PC-3 (cell line): ENCODE measurements at regions not wholly inside any gene's neighbourhood (a gene's known extent, or its start where the extent isn't known, plus 50 kb on each side); places are given as distances from the start of the nearest gene placed in this dataset.

Experiments used
- ATAC-seq: fragments of 200-7000 bp; cut with Tn5 transposase; 2 replicates; pipeline ENCODE4 v1.9.1; 2020; ENCODE audit warnings: mild to moderate bottlenecking, moderate library complexity
- BruUV-seq: library from RNA; stranded (reverse); fragments of 400-500 nt; replicated peaks from 2 replicates; lab custom pipeline; 2021; lab: Mats Ljungman, UMichigan
- CTCF ChIA-PET: fragments of 300-600 bp; sonication (Branson Sonifier 250); formaldehyde crosslinking; loops from one replicate; lab custom pipeline; 2022; ENCODE audit warnings: antibody characterized with exemption; lab: Charles Lee
- POLR2A ChIA-PET: fragments of 300-600 bp; sonication (Branson Sonifier 250); formaldehyde crosslinking; loops from one replicate; lab custom pipeline; 2022; ENCODE audit warnings: antibody characterized with exemption; ENCODE audit not compliant: unreplicated experiment; lab: Charles Lee
- DNase-seq: peaks from one replicate; pipeline ENCODE4 v3.0.0-alpha.2; 2015
- H2AFZ ChIP-seq: fragments of 300-600 bp; sonication (generic); 2 replicates; pipeline ENCODE4 v1.6.0; 2016; ENCODE audit warnings: antibody characterized with exemption, low read length
- H3F3A ChIP-seq: fragments of 300-600 bp; sonication (generic); one replicate; pipeline ENCODE4 v1.6.0; 2017; ENCODE audit warnings: antibody characterized with exemption, low read length, control low read depth, mild to moderate bottlenecking; ENCODE audit not compliant: unreplicated experiment
- H3K27ac ChIP-seq: fragments of 300-600 bp; sonication (generic); 2 replicates; pipeline ENCODE4 v1.5.1; 2016; ENCODE audit warnings: mild to moderate bottlenecking, low read length
- H3K27me3 ChIP-seq: fragments of 300-600 bp; sonication (generic); 2 replicates; pipeline ENCODE4 v1.6.1; 2016; ENCODE audit warnings: low read length, mixed read lengths
- H3K36me3 ChIP-seq: fragments of 300-600 bp; sonication (generic); 2 replicates; pipeline ENCODE4 v1.6.1; 2016; ENCODE audit warnings: low read depth, mixed run types, low read length, mixed read lengths
- H3K4me1 ChIP-seq: fragments of 300-600 bp; sonication (generic); 2 replicates; pipeline ENCODE4 v1.5.1; 2016; ENCODE audit warnings: low read length; ENCODE audit not compliant: insufficient read depth
- H3K4me2 ChIP-seq: fragments of 300-600 bp; sonication (generic); 2 replicates; pipeline ENCODE4 v1.6.0; 2016; ENCODE audit warnings: low read length
- H3K4me3 ChIP-seq: fragments of 300-600 bp; sonication (generic); 2 replicates; pipeline ENCODE4 v1.5.1; 2016; ENCODE audit warnings: mild to moderate bottlenecking, low read length, mixed read lengths
- H3K79me2 ChIP-seq: fragments of 300-600 bp; sonication (generic); 2 replicates; pipeline ENCODE4 v1.6.1; 2017; ENCODE audit warnings: low read length, mixed read lengths
- H3K9ac ChIP-seq: fragments of 300-600 bp; sonication (generic); 2 replicates; pipeline ENCODE4 v1.6.0; 2016; ENCODE audit warnings: mild to moderate bottlenecking, low read length
- H3K9me2 ChIP-seq: fragments of 300-600 bp; sonication (generic); replicated peaks from 2 replicates; pipeline ENCODE4 v1.6.1; 2016; ENCODE audit warnings: mixed run types, low read length, mixed read lengths
- H3K9me3 ChIP-seq: fragments of 300-600 bp; sonication (generic); 2 replicates; pipeline ENCODE4 v1.6.1; 2016; ENCODE audit warnings: low read length, mixed read lengths
- H4K20me1 ChIP-seq: fragments of 300-600 bp; sonication (generic); 2 replicates; pipeline ENCODE4 v1.6.1; 2016; ENCODE audit warnings: low read length, mixed read lengths
- EZH2 ChIP-seq: fragments of 300-600 bp; sonication (generic); IDR thresholded peaks from one replicate; pipeline ENCODE4 v1.6.1; 2017; ENCODE audit warnings: antibody characterized with exemption, mild to moderate bottlenecking, low read length; ENCODE audit not compliant: unreplicated experiment
- EZH2phosphoT487 ChIP-seq: fragments of 300-600 bp; sonication (generic); IDR thresholded peaks from 2 replicates; pipeline ENCODE4 v1.6.1; 2018; ENCODE audit warnings: mild to moderate bottlenecking, antibody characterized with exemption, low read length, borderline replicate concordance
- intact Hi-C: fragments of 100-400 bp; cut with micrococcal nuclease; formaldehyde crosslinking; loops from 2 replicates; pipeline ENCODE4 v1.9.0; 2023
- TF ChIP-seq, protein P1 (sequence below): fragments of 300-600 bp; sonication (generic); conservative IDR thresholded peaks from 2 replicates; pipeline ENCODE4 v1.5.1; 2017; ENCODE audit warnings: antibody characterized with exemption, low read depth, mild to moderate bottlenecking, low read length

DNA sequence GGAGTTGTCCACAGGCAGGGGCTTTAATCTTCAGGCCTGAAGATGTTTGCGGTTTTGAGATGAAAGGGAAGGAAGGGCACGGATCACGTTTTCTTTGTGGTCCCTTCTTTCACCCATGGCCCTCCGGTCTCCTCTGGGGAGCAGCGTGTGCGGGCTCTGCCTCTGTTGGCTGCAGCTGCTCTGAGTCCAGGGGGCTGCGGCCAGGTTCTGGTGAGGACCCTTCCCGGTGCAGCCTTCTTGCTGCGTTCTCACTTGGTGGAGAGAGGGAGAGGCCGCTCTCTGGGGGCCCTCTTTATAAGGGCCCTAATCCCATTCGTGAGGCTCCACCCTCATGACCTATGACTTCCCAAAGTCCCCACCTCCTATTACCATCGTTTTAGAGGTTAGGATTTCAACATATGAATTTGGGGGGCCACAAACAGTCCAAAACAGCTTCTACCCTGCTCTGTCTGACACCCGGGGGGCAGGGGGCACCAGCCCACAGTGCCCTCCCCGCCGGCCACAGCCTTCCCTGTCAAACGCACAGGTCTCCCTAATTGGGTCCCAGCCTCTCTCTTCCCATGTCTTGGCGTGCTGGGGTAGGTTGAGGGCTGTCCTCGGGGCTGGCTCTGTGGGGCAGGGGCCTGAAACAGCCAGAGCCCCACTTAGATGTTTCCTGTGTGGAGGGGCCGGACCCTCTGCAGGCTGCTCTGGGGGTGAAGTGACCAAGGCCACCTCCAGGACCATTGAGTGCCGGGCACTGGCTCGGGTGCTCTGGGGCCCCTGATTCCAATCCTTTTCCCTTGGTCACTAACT lies 100.1 kb upstream of the C1orf174 start:
- H3K27ac ChIP-seq: no peak overlapping the region
- H4K20me1 ChIP-seq: no peaks in the 10 kb centered on the region
- no peaks in the 10 kb centered on the region for H3F3A ChIP-seq
- peaks cover 95% of the 10 kb centered on the region for H3K27me3 ChIP-seq
- H3K9ac ChIP-seq: no peak overlapping the region
- no peaks in the 10 kb centered on the region for H3K36me3 ChIP-seq
- intact Hi-C loops: no loop called here
- no peaks in the 10 kb centered on the region for H3K79me2 ChIP-seq
- ChIA-PET CTCF (no interaction called here), POLR2A (no interaction called here)
- BruUV-seq: no TSS peak
- H3K4me2 ChIP-seq: no peak overlapping the region
- DNase-seq (no peak), ATAC-seq (no peak)
- no peaks in the 10 kb centered on the region for H3K9me2 ChIP-seq
- H3K9me3 ChIP-seq: no peaks in the 10 kb centered on the region
- H2AFZ ChIP-seq: no peak overlapping the region
- no peaks in the 10 kb centered on the region for H3K4me1 ChIP-seq
- TF ChIP-seq, protein P1, sequence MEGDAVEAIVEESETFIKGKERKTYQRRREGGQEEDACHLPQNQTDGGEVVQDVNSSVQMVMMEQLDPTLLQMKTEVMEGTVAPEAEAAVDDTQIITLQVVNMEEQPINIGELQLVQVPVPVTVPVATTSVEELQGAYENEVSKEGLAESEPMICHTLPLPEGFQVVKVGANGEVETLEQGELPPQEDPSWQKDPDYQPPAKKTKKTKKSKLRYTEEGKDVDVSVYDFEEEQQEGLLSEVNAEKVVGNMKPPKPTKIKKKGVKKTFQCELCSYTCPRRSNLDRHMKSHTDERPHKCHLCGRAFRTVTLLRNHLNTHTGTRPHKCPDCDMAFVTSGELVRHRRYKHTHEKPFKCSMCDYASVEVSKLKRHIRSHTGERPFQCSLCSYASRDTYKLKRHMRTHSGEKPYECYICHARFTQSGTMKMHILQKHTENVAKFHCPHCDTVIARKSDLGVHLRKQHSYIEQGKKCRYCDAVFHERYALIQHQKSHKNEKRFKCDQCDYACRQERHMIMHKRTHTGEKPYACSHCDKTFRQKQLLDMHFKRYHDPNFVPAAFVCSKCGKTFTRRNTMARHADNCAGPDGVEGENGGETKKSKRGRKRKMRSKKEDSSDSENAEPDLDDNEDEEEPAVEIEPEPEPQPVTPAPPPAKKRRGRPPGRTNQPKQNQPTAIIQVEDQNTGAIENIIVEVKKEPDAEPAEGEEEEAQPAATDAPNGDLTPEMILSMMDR: no peak
- TF ChIP-seq EZH2phosphoT487: no peak
- TF ChIP-seq EZH2: no peak
- H3K4me3 ChIP-seq: no peak overlapping the region

DNA sequence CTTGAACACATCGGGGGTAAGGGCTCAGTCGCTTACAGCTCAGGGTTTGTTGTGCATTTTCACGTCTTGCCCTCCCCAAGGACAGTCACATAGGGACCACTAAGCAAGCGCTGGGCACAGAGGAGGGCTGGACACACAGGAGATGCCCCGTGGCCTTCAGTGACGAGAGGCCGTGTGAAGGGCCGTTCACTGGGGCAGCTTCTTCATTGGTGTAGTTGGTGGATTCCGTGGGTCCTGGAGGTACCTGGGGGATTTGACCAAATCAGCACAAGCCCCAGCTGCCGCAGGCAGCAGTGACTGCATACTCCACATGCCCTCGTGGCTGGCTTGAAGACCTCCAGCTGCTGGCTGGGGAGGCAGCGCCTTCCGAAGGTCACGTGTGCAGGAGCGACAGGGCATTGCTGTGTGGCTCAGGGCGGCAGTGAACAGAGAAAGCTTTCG lies 100.8 kb upstream of the C1orf174 start:
- ChIA-PET CTCF (no interaction called here), POLR2A (no interaction called here)
- no peaks in the 10 kb centered on the region for H3K4me1 ChIP-seq

More for the DNA sequence above, 100.8 kb upstream of the C1orf174 start:
- no peak overlapping the region for H2AFZ ChIP-seq
- ATAC-seq (no peak), DNase-seq (no peak)
- H3K9ac ChIP-seq: no peak overlapping the region
- no peak overlapping the region for H3K4me2 ChIP-seq
- no TSS peak for BruUV-seq
- H3K4me3 ChIP-seq: no peak overlapping the region
- no peaks in the 10 kb centered on the region for H3K79me2 ChIP-seq
- TF ChIP-seq EZH2phosphoT487: no peak
- TF ChIP-seq, protein P1: no peak
- no peak for TF ChIP-seq EZH2
- intact Hi-C loops: no loop called here
- H3K9me2 ChIP-seq: no peaks in the 10 kb centered on the region
- no peaks in the 10 kb centered on the region for H3K36me3 ChIP-seq
- H3K27me3 ChIP-seq: peaks cover 94% of the 10 kb centered on the region
- H3K27ac ChIP-seq: no peak overlapping the region
- H3K9me3 ChIP-seq: no peaks in the 10 kb centered on the region
- H4K20me1 ChIP-seq: no peaks in the 10 kb centered on the region
- no peaks in the 10 kb centered on the region for H3F3A ChIP-seq
